ENCODE measurements at regions not wholly inside any gene's neighbourhood (a gene's known extent, or its start where the extent isn't known, plus 50 kb on each side); places are given as distances from the start of the nearest gene placed in this dataset.

- no peak for TF ChIP-seq CTCF (IDR thresholded peaks at IDR 0.05)
- TF ChIP-seq POLR2A (IDR thresholded peaks at IDR 0.05) = no peak
These were observed 462.5 kb upstream of the SLITRK5 start for GRCh38 chr13:87208636-87209035.

Measured in ovary (tissue), 3 donors.